ENCODE measurements at regions not wholly inside any gene's neighbourhood (a gene's known extent, or its start where the extent isn't known, plus 50 kb on each side); places are given as distances from the start of the nearest gene placed in this dataset.

- H3K4me1 Mint-ChIP-seq: no peaks in the 10 kb centered on the region
- H3K4me3 Mint-ChIP-seq: no peak overlapping the region
- ATAC-seq: no peak
Measured at GRCh38 chr1:5812295-5812694, 179.9 kb downstream of the NPHP4 start.

GRCh38 chr1:5811419-5811818 lies 180.8 kb downstream of the NPHP4 start:
- DNase-seq: no peak
- no peaks in the 10 kb centered on the region for H3K4me1 Mint-ChIP-seq
- no peaks in the 10 kb centered on the region for H3K9me3 Mint-ChIP-seq
- H3K27ac Mint-ChIP-seq: no peak overlapping the region
- peaks cover 8% of the 10 kb centered on the region for H3K27me3 Mint-ChIP-seq
- ATAC-seq: no peak
- H3K4me3 Mint-ChIP-seq: no peak overlapping the region
- H3K36me3 Mint-ChIP-seq (ENCODE audit: low read depth): no peaks in the 10 kb centered on the region

More at GRCh38 chr1:5812295-5812694, 179.9 kb downstream of the NPHP4 start:
- Mint-ChIP-seq H3K36me3 (ENCODE audit: low read depth) (no peaks in the 10 kb centered on the region), H3K9me3 (no peaks in the 10 kb centered on the region), H3K27ac (no peak overlapping the region), H3K27me3 (peaks cover 8% of the 10 kb centered on the region)
- no peak for DNase-seq

- H3K27me3 Mint-ChIP-seq: peaks cover 8% of the 10 kb centered on the region
- DNase-seq (no peak), ATAC-seq (no peak)
- H3K36me3 Mint-ChIP-seq (ENCODE audit: low read depth): no peaks in the 10 kb centered on the region
- H3K27ac Mint-ChIP-seq: no peak overlapping the region
- H3K4me3 Mint-ChIP-seq: no peak overlapping the region
- H3K9me3 Mint-ChIP-seq: no peaks in the 10 kb centered on the region
- H3K4me1 Mint-ChIP-seq: no peaks in the 10 kb centered on the region
Measured at GRCh38 chr1:5810553-5811270, 181.5 kb downstream of the NPHP4 start.

- Mint-ChIP-seq H3K4me3 (no peak overlapping the region), H3K9me3 (no peaks in the 10 kb centered on the region), H3K4me1 (no peaks in the 10 kb centered on the region), H3K27ac (no peak overlapping the region), H3K36me3 (ENCODE audit: low read depth) (no peaks in the 10 kb centered on the region), H3K27me3 (peaks cover 8% of the 10 kb centered on the region)
- ATAC-seq (no peak), DNase-seq (no peak)
Measured at GRCh38 chr1:5810131-5810530, 182.1 kb downstream of the NPHP4 start.

- Mint-ChIP-seq H3K36me3 (ENCODE audit: low read depth) (no peaks in the 10 kb centered on the region), H3K4me3 (no peak overlapping the region), H3K27ac (no peak overlapping the region), H3K9me3 (no peaks in the 10 kb centered on the region), H3K4me1 (no peaks in the 10 kb centered on the region), H3K27me3 (peaks cover 5% of the 10 kb centered on the region)
- ATAC-seq: no peak
- DNase-seq: no peak
Measured at GRCh38 chr1:5809207-5809788, 182.9 kb downstream of the NPHP4 start.

- ATAC-seq (no peak), DNase-seq (no peak)
- Mint-ChIP-seq H3K4me1 (no peaks in the 10 kb centered on the region), H3K27ac (no peak overlapping the region), H3K36me3 (ENCODE audit: low read depth) (no peaks in the 10 kb centered on the region), H3K4me3 (no peak overlapping the region), H3K27me3 (peaks cover under 1% of the 10 kb centered on the region), H3K9me3 (peaks cover 4% of the 10 kb centered on the region)
Measured at GRCh38 chr1:5803851-5804250, 188.4 kb downstream of the NPHP4 start.

GRCh38 chr1:5802606-5803005 lies 189.6 kb downstream of the NPHP4 start:
- Mint-ChIP-seq H3K4me3 (no peak overlapping the region), H3K27me3 (peaks cover 3% of the 10 kb centered on the region), H3K36me3 (ENCODE audit: low read depth) (no peaks in the 10 kb centered on the region), H3K4me1 (no peaks in the 10 kb centered on the region), H3K27ac (no peak overlapping the region), H3K9me3 (peaks cover 4% of the 10 kb centered on the region)
- DNase-seq (no peak), ATAC-seq (no peak)

GRCh38 chr1:5798904-5799303 lies 193.3 kb downstream of the NPHP4 start:
- peaks cover 3% of the 10 kb centered on the region for H3K27me3 Mint-ChIP-seq
- ATAC-seq (no peak), DNase-seq (no peak)
- peaks cover 4% of the 10 kb centered on the region for H3K9me3 Mint-ChIP-seq
- no peak overlapping the region for H3K4me3 Mint-ChIP-seq
- H3K4me1 Mint-ChIP-seq: no peaks in the 10 kb centered on the region
- no peak overlapping the region for H3K27ac Mint-ChIP-seq
- no peaks in the 10 kb centered on the region for H3K36me3 Mint-ChIP-seq (ENCODE audit: low read depth)

GRCh38 chr1:5798151-5798730 lies 194.0 kb downstream of the NPHP4 start:
- H3K27me3 Mint-ChIP-seq: peaks cover 3% of the 10 kb centered on the region
- H3K27ac Mint-ChIP-seq: no peak overlapping the region

GRCh38 chr1:5796028-5796427 lies 196.2 kb downstream of the NPHP4 start:
- no peak for DNase-seq
- Mint-ChIP-seq H3K4me1 (no peaks in the 10 kb centered on the region), H3K27me3 (peaks cover 5% of the 10 kb centered on the region), H3K36me3 (ENCODE audit: low read depth) (no peaks in the 10 kb centered on the region), H3K9me3 (peaks cover 2% of the 10 kb centered on the region), H3K4me3 (no peak overlapping the region), H3K27ac (no peak overlapping the region)
- ATAC-seq: peak; percentile 45

More at GRCh38 chr1:5798151-5798730, 194.0 kb downstream of the NPHP4 start:
- DNase-seq (no peak), ATAC-seq (no peak)
- H3K4me1 Mint-ChIP-seq: no peaks in the 10 kb centered on the region
- H3K4me3 Mint-ChIP-seq: no peak overlapping the region
- H3K36me3 Mint-ChIP-seq (ENCODE audit: low read depth): no peaks in the 10 kb centered on the region
- peaks cover 4% of the 10 kb centered on the region for H3K9me3 Mint-ChIP-seq

- ATAC-seq (no peak), DNase-seq (no peak)
- no peak overlapping the region for H3K4me3 Mint-ChIP-seq
- peaks cover 5% of the 10 kb centered on the region for H3K27me3 Mint-ChIP-seq
- no peak overlapping the region for H3K27ac Mint-ChIP-seq
- peaks cover 6% of the 10 kb centered on the region for H3K9me3 Mint-ChIP-seq
- no peaks in the 10 kb centered on the region for H3K36me3 Mint-ChIP-seq (ENCODE audit: low read depth)
- no peaks in the 10 kb centered on the region for H3K4me1 Mint-ChIP-seq
Measured at GRCh38 chr1:5794279-5794678, 197.9 kb downstream of the NPHP4 start.

- H3K36me3 Mint-ChIP-seq (ENCODE audit: low read depth): no peaks in the 10 kb centered on the region
- peaks cover 5% of the 10 kb centered on the region for H3K27me3 Mint-ChIP-seq
- no peak for ATAC-seq
- no peak for DNase-seq
- H3K27ac Mint-ChIP-seq: no peak overlapping the region
- H3K4me1 Mint-ChIP-seq: no peaks in the 10 kb centered on the region
- peaks cover 6% of the 10 kb centered on the region for H3K9me3 Mint-ChIP-seq
- H3K4me3 Mint-ChIP-seq: no peak overlapping the region
Measured at GRCh38 chr1:5793516-5793915, 198.7 kb downstream of the NPHP4 start.

GRCh38 chr1:5781079-5781478 lies 211.1 kb downstream of the NPHP4 start:
- no peak for DNase-seq
- no peak overlapping the region for H3K27ac Mint-ChIP-seq
- no peaks in the 10 kb centered on the region for H3K9me3 Mint-ChIP-seq
- no peaks in the 10 kb centered on the region for H3K36me3 Mint-ChIP-seq (ENCODE audit: low read depth)
- H3K27me3 Mint-ChIP-seq: peaks cover 5% of the 10 kb centered on the region
- ATAC-seq: no peak
- no peaks in the 10 kb centered on the region for H3K4me1 Mint-ChIP-seq
- H3K4me3 Mint-ChIP-seq: no peak overlapping the region

GRCh38 chr1:5780324-5780716 lies 211.9 kb downstream of the NPHP4 start:
- no peaks in the 10 kb centered on the region for H3K9me3 Mint-ChIP-seq

GRCh38 chr1:5779608-5780323 lies 212.5 kb downstream of the NPHP4 start:
- no peak for ATAC-seq
- no peaks in the 10 kb centered on the region for H3K9me3 Mint-ChIP-seq

More at GRCh38 chr1:5780324-5780716, 211.9 kb downstream of the NPHP4 start:
- Mint-ChIP-seq H3K27me3 (peaks cover 2% of the 10 kb centered on the region), H3K27ac (no peak overlapping the region), H3K36me3 (ENCODE audit: low read depth) (no peaks in the 10 kb centered on the region), H3K4me3 (no peak overlapping the region), H3K4me1 (no peaks in the 10 kb centered on the region)
- no peak for ATAC-seq
- no peak for DNase-seq

More at GRCh38 chr1:5779608-5780323, 212.5 kb downstream of the NPHP4 start:
- Mint-ChIP-seq H3K4me1 (no peaks in the 10 kb centered on the region), H3K36me3 (ENCODE audit: low read depth) (no peaks in the 10 kb centered on the region), H3K4me3 (no peak overlapping the region), H3K27me3 (no peaks in the 10 kb centered on the region), H3K27ac (no peak overlapping the region)
- no peak for DNase-seq
